ENCODE measurements at regions not wholly inside any gene's neighbourhood (a gene's known extent, or its start where the extent isn't known, plus 50 kb on each side); places are given as distances from the start of the nearest gene placed in this dataset.

DNA sequence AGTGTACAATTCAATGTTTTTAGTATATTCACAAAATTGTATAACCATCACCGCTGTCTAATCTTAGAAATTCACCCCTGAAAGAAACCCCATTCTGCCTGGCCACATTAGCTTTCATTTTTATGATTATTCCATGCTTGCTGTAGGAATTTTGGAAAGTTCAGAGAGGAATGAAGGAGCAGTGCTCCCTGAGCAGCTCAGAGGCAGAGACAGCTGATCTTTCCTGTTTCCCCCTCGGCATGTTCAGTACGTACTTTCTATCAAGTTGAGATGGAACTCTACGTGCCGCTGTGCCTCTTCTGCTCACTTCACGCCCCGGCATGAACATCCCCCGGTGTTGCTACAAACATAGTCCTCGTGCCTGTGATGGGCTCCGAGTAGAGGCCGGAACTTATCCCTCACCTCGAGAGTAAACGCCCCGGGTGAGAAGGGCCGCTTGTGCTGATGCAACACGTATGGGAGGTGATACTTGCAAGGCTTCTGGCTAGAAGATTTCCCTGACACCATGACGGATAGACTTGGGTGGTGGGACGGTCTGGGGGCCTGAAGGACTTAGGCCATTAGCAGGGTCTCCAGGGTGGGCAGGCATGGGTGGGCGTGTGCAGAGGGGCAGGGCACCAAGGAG, 79.2 kb upstream of the CIBAR2 start:
- no peak for TF ChIP-seq EZH2phosphoT487 (IDR thresholded peaks at IDR 0.05; ENCODE audit: borderline replicate concordance, low read length)
- TF ChIP-seq, protein P1, sequence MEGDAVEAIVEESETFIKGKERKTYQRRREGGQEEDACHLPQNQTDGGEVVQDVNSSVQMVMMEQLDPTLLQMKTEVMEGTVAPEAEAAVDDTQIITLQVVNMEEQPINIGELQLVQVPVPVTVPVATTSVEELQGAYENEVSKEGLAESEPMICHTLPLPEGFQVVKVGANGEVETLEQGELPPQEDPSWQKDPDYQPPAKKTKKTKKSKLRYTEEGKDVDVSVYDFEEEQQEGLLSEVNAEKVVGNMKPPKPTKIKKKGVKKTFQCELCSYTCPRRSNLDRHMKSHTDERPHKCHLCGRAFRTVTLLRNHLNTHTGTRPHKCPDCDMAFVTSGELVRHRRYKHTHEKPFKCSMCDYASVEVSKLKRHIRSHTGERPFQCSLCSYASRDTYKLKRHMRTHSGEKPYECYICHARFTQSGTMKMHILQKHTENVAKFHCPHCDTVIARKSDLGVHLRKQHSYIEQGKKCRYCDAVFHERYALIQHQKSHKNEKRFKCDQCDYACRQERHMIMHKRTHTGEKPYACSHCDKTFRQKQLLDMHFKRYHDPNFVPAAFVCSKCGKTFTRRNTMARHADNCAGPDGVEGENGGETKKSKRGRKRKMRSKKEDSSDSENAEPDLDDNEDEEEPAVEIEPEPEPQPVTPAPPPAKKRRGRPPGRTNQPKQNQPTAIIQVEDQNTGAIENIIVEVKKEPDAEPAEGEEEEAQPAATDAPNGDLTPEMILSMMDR (IDR thresholded peaks at IDR 0.05; ENCODE audit: low read depth, low read length, poor library complexity, severe bottlenecking): no peak
- peaks cover 6% of the 10 kb centered on the region for H3K27me3 ChIP-seq (ENCODE audit: control insufficient read depth, low read length)

GRCh38 chr16:85192238-85193114, 80.2 kb upstream of the CIBAR2 start:
- Histone ChIP-seq H3K36me3 (ENCODE audit: control insufficient read depth, low read length) (no peaks in the 10 kb centered on the region), H4K20me1 (ENCODE audit: control insufficient read depth, insufficient read depth, low read depth, low read length) (no peaks in the 10 kb centered on the region), H3K27me3 (ENCODE audit: control insufficient read depth, low read length) (peaks cover 6% of the 10 kb centered on the region), H3K9me2 (replicated peaks; ENCODE audit: control insufficient read depth, low read length) (no peaks in the 10 kb centered on the region), H3K79me2 (ENCODE audit: control insufficient read depth, low read length) (no peaks in the 10 kb centered on the region), H3K4me2 (ENCODE audit: low read length) (no peak overlapping the region), H3K9me3 (ENCODE audit: control insufficient read depth, insufficient read depth, low read length) (no peaks in the 10 kb centered on the region), H3K27ac (ENCODE audit: low read depth, low read length) (no peak overlapping the region), H3K4me1 (ENCODE audit: control insufficient read depth, low read length) (no peaks in the 10 kb centered on the region), H3K4me3 (ENCODE audit: low read length) (no peak overlapping the region), H3F3A (ENCODE audit: control insufficient read depth, insufficient read depth) (no peaks in the 10 kb centered on the region)
- no peak for TF ChIP-seq EZH2phosphoT487 (IDR thresholded peaks at IDR 0.05; ENCODE audit: borderline replicate concordance, low read length)

More for the DNA sequence above, 79.2 kb upstream of the CIBAR2 start:
- H3K4me1 ChIP-seq (ENCODE audit: control insufficient read depth, low read length): no peaks in the 10 kb centered on the region
- H4K20me1 ChIP-seq (ENCODE audit: control insufficient read depth, insufficient read depth, low read depth, low read length): no peaks in the 10 kb centered on the region
- no peak overlapping the region for H3K4me3 ChIP-seq (ENCODE audit: low read length)
- H3K27ac ChIP-seq (ENCODE audit: low read depth, low read length): no peak overlapping the region
- no peaks in the 10 kb centered on the region for H3F3A ChIP-seq (ENCODE audit: control insufficient read depth, insufficient read depth)
- H3K36me3 ChIP-seq (ENCODE audit: control insufficient read depth, low read length): no peaks in the 10 kb centered on the region
- H3K79me2 ChIP-seq (ENCODE audit: control insufficient read depth, low read length): no peaks in the 10 kb centered on the region
- H3K9me2 ChIP-seq (replicated peaks; ENCODE audit: control insufficient read depth, low read length): no peaks in the 10 kb centered on the region
- no peak overlapping the region for H3K4me2 ChIP-seq (ENCODE audit: low read length)
- no peaks in the 10 kb centered on the region for H3K9me3 ChIP-seq (ENCODE audit: control insufficient read depth, insufficient read depth, low read length)

- no peak overlapping the region for H3K27ac ChIP-seq (ENCODE audit: low read depth, low read length)
- no peaks in the 10 kb centered on the region for H3F3A ChIP-seq (ENCODE audit: control insufficient read depth, insufficient read depth)
- no peaks in the 10 kb centered on the region for H3K36me3 ChIP-seq (ENCODE audit: control insufficient read depth, low read length)
- no peaks in the 10 kb centered on the region for H3K9me2 ChIP-seq (replicated peaks; ENCODE audit: control insufficient read depth, low read length)
- H3K4me3 ChIP-seq (ENCODE audit: low read length): no peak overlapping the region
- H4K20me1 ChIP-seq (ENCODE audit: control insufficient read depth, insufficient read depth, low read depth, low read length): no peaks in the 10 kb centered on the region
- TF ChIP-seq, protein P1 (IDR thresholded peaks at IDR 0.05; ENCODE audit: low read depth, low read length, poor library complexity, severe bottlenecking): no peak
- TF ChIP-seq EZH2phosphoT487 (IDR thresholded peaks at IDR 0.05; ENCODE audit: borderline replicate concordance, low read length): no peak
- no peak overlapping the region for H3K4me2 ChIP-seq (ENCODE audit: low read length)
- H3K27me3 ChIP-seq (ENCODE audit: control insufficient read depth, low read length): peaks cover 6% of the 10 kb centered on the region
- no peaks in the 10 kb centered on the region for H3K79me2 ChIP-seq (ENCODE audit: control insufficient read depth, low read length)
- no peaks in the 10 kb centered on the region for H3K4me1 ChIP-seq (ENCODE audit: control insufficient read depth, low read length)
- no peaks in the 10 kb centered on the region for H3K9me3 ChIP-seq (ENCODE audit: control insufficient read depth, insufficient read depth, low read length)
Measured at GRCh38 chr16:85193115-85193493, 80.8 kb upstream of the CIBAR2 start.

GRCh38 chr16:85193876-85194275, 81.6 kb upstream of the CIBAR2 start:
- Histone ChIP-seq H3K4me1 (ENCODE audit: control insufficient read depth, low read length) (no peaks in the 10 kb centered on the region), H4K20me1 (ENCODE audit: control insufficient read depth, insufficient read depth, low read depth, low read length) (no peaks in the 10 kb centered on the region), H3F3A (ENCODE audit: control insufficient read depth, insufficient read depth) (no peaks in the 10 kb centered on the region), H3K27me3 (ENCODE audit: control insufficient read depth, low read length) (peaks cover 6% of the 10 kb centered on the region), H3K27ac (ENCODE audit: low read depth, low read length) (no peak overlapping the region), H3K79me2 (ENCODE audit: control insufficient read depth, low read length) (no peaks in the 10 kb centered on the region), H3K4me2 (ENCODE audit: low read length) (no peak overlapping the region), H3K4me3 (ENCODE audit: low read length) (no peak overlapping the region), H3K9me2 (replicated peaks; ENCODE audit: control insufficient read depth, low read length) (no peaks in the 10 kb centered on the region), H3K36me3 (ENCODE audit: control insufficient read depth, low read length) (no peaks in the 10 kb centered on the region), H3K9me3 (ENCODE audit: control insufficient read depth, insufficient read depth, low read length) (no peaks in the 10 kb centered on the region)
- no peak for TF ChIP-seq EZH2phosphoT487 (IDR thresholded peaks at IDR 0.05; ENCODE audit: borderline replicate concordance, low read length)
- TF ChIP-seq, protein P1 (IDR thresholded peaks at IDR 0.05; ENCODE audit: low read depth, low read length, poor library complexity, severe bottlenecking): no peak
